Ishikawa (cell line): ENCODE measurements at regions not wholly inside any gene's neighbourhood (a gene's known extent, or its start where the extent isn't known, plus 50 kb on each side); places are given as distances from the start of the nearest gene placed in this dataset.

Experiments used
- CEBPB ChIP-seq: IDR thresholded peaks from 2 replicates; pipeline ENCODE4 v1.6.1; 2012
- ZBTB7A ChIP-seq: IDR thresholded peaks from 2 replicates; pipeline ENCODE4 v1.6.1; 2012; ENCODE audit warnings: low read depth

- no peak for TF ChIP-seq CEBPB
- no peak for TF ChIP-seq ZBTB7A
Measured at GRCh38 chr12:47562201-47562600, 143.6 kb downstream of the RPAP3 start.
